ENCODE measurements at regions not wholly inside any gene's neighbourhood (a gene's known extent, or its start where the extent isn't known, plus 50 kb on each side); places are given as distances from the start of the nearest gene placed in this dataset.

- no peak for TF ChIP-seq POLR2A (IDR thresholded peaks at IDR 0.05; ENCODE audit: low read depth, low read length)
- no peak for TF ChIP-seq POLR2AphosphoS5 (IDR thresholded peaks at IDR 0.05; ENCODE audit: low read depth, low read length)
Observed at GRCh38 chr7:131883196-131883595, 326.8 kb upstream of the PODXL start.
